NOMO-1 treated with dmso at 0.1 percent for 144 hours (cell line): ENCODE measurements at regions not wholly inside any gene's neighbourhood (a gene's known extent, or its start where the extent isn't known, plus 50 kb on each side); places are given as distances from the start of the nearest gene placed in this dataset.
A peak's percentile ranks its signal among the peaks of the same experiment; 100 is the strongest.

Experiments used
- DNase-seq: peaks from one replicate; lab custom pipeline; 2025; ENCODE audit not compliant: unreplicated experiment; lab: John Stamatoyannopoulos, UW

DNA sequence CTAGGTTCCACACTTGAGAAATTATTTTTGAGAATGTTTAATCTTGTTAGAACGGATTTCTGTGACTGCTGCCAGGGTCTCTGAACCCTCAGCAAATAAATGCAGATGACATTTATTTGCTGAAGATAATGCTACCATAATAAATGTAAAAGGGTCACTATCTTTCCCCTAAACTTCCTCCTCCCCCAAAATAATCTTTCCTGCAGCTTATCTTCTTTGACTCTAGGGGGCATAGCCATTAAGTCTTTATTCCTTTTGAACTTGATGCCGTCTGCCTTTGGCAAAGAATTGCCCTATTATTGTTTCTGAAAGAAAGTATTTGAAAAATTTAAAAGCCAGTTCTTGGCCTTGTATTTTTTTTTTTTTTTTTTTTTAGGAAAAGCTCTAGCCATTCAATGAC is 63.6 kb upstream of the ACSL3 start:
- DNase-seq, result peak; percentile 40

DNA sequence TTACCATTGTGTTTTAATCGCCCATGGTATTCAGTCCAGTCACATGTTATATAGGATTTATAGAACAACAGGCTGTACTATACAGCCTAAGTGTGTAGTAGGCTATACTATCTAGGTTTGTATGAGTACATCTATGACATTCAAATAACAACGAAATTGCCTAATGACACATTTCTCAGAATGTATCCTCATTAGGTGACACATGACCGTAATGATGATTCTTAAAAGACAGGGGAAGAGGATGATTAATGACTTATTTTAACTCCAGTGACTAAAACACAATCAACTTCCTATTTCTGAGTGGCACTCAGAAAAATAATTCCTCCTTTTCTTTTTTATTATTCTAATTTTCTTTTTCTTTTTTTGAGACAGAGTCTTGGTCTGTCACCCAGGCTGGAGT is 63.0 kb upstream of the ACSL3 start:
- DNase-seq, result peak; percentile 41

DNA sequence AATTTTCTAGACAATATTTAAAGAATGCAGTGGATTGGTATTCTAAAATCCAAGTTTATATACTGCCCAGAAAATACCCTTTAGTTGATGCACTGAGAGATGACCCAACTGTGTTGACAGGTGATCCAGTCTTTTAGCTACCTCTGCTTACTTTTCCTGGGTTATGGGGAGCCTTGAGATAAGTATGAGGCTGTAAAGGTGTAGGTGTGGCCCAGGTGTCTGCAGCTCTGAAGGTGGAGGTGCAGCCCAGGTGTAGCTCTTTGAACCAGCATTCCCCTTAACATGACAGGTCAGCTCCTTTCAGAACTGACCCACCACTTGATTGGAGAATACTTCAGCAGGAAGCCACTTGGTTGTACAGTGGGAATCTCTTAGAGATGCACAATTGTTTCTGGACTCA is 62.3 kb upstream of the ACSL3 start:
- DNase-seq, result no peak

DNA sequence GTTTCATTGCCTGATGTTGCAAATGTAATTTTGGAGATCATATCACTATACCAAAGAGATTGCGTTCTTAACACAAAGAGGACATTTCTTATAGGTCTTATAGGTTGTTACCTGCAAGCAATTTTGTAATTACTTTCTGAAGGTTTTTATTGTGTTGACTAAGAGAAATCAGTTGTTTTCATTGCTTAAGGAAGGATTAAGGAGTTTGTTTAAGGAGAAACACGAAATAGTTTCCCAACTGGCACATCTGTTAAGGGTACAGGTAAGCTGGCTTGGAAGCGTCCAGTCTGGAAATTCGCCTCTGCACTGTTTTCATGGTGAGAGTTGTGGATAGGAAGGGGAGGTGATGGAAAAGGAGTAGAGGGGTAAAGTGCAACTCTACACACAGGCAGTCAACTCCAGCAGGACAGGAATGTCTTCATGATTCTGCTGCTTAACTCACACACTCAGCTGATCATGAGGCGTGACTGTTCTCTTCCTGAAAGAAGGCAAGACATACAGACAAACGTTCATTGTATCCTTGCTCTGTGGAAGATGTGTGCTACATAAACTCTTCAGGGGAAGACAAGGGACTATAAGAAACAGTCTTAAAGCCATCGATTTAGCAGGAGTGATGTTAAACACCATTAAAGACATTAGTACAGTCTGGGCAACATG is 61.4 kb upstream of the ACSL3 start:
- no peak for DNase-seq

DNA sequence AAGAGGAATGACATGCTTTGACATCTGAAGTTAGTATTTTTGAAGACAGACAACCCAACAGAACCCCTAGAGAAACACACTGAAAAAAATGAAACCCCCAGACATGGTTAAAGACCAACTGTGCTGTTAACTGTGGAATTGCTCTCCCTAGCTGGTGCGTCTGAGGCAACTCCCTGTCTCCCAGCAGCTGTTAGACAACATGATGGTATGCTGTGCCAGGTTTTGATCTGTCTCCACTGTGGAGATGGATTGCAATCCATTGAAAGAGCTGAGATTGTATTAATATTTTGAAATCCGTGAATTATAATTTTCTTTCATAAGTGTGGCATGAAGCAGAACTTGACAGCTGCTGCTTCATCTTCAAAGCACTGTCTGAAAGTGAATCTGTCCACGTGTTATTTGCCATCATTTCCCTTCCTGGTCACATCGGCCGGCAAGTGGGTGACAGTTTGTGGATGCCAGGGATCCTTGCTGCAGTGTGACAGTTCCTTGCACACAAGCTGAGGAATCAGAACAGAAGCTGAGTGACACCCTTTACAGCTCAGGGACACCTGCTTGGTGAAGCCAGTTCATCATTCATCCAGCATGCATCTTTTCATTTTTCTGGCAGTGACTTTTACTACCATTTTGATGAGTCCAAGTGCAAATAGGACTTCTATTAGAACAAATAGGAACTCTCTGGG is 58.2 kb upstream of the ACSL3 start:
- no peak for DNase-seq

DNA sequence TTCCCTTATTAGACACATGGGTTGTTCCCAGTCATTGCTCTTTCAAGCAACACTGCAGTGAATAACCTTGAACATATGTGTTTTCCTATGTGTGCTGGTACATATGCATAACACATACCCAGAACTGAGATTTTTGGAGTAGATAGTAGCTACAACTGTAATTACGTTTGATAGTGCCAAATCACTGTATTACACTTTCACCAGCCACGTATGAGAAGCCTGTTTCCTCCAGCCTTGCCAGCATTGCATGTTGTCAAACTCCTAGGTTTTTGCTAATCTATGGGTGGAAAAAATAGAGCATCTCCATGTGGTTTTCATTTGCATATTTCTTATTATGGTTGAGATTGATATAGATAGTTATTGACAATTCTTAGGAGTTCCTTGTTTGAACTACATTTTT is 56.5 kb upstream of the ACSL3 start:
- DNase-seq, result no peak

DNA sequence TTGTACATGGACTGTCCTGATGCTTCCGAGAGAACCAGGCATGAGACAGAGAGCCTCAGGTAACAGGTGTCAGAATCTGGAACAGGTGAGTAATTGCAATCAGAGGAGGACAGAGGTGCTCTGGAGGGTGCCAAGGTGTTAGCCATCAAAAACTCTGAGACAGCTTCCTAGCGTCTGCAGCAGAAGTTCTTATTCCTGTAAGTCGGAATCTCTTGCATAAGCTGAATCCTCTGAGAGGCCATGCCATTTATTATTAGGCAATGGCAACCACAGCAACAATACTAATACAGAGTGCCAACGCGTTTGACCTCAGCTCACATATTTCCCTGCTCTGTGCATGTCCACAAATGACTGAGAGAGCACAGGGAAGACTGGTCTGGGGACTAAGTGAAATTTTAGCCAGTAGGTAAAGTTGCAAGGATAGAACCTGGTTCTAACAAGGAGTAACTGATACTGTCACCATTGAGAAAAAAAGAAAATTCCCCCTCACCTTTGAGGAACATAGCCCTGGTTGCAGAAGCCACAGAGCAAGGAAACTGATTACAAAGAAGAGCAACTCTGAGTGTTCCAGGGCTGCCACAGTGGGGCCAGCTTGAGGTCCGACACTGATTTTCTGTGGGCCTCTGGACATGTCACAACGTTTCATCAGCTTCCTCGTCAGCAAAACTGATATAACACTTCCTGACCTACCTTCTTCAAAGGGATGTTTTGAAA is 55.1 kb upstream of the ACSL3 start:
- DNase-seq, result peak; percentile 40

DNA sequence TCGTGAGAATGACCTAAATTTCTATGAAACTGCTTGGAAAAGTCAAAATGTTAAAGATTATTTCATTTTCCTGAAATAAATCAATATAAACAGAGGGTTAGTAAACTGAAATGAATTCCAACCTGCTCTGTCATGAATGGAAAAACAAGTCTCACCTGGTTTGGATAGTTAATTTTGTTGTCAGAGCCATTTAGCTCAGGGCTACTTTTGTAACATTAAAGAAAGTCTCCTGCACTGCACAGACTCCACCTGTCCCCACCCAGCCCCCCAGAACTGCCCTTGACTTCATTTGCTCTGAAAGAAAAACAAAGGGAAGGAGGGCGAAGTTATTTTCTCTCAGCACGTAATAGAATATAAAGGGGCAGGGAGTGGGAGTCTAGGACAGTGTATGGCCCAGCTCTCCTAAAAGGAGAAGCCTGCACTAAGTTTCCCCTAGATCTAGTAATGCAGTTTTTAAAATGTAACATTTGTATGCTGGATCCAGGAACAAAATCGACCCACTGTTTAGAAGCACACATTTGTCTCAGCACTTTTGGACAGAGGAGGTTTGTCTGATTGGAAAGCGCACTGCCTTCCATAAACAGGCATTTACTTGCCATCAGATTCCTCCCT is 54.2 kb upstream of the ACSL3 start:
- no peak for DNase-seq

DNA sequence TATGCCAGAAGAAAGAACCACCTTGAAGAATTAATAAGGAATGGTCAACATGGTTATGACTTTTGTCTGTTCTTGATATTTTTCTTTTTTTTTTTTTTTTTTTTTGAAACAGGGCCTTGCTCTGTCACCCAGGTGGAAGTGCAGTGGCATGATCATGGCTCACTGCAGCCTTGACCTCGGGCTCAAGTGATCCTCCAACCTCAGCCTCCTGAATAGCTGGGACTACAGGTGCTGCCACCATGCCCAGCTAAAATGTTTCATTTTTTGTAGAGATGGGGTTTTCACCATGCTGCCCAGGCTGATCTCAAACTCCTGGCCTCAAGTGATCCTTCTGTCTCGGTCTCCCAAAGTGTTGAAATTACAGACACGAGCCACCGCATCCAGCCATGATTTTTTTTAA is 53.4 kb upstream of the ACSL3 start:
- DNase-seq, result no peak

DNA sequence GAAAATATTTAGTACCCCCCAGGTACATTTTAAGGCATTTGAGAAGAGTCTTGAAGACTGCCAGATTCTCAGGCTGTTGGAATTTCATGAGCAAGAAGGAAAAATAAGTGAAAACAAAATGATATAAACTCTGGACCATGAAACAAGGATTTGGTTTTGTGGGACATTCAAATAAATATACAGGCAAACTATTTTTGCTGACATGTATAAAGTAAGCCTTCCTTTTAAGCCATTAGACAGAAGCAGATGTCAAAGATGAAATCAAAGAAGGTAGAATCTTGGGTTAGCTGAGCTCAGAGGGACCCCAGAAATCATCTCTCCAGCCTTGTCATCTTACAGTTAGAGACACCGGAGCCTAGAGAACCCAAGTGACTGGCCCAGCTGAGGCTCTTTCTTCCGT is 51.3 kb upstream of the ACSL3 start:
- DNase-seq, result no peak

DNA sequence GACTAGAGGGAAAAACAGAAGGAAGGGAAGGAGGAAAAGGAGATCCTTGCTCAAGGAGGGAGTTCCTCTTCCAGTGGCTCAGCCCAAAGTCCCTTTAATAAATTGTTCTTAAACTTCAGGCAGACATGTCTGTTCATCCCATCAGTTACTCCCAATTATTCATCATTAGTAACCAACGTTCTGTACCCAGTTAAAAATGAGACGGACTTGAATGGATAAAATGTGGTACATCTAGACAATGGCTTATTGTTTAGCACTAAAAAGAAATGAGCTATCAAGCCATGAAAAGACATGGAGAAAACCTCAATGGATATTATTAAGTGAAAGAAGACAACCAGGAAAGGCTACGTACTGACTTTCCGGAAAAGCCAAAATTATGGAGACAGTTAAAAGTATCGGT is 50.8 kb upstream of the ACSL3 start:
- DNase-seq, result no peak
